HEK293 (cell line): ENCODE measurements at regions not wholly inside any gene's neighbourhood (a gene's known extent, or its start where the extent isn't known, plus 50 kb on each side); places are given as distances from the start of the nearest gene placed in this dataset.

Experiments
- CTCF ChIA-PET: fragments of 350-600 bp; formaldehyde crosslinking; extraction: SDS; loops from one replicate; lab custom pipeline; 2021; ENCODE audit warnings: antibody characterized with exemption; lab: Yijun Ruan, JAX
- POLR2A ChIA-PET: fragments of 300-600 bp; formaldehyde crosslinking; extraction: SDS; loops from one replicate; lab custom pipeline; 2020; ENCODE audit warnings: antibody characterized with exemption, inconsistent platforms; lab: Yijun Ruan, JAX
- H3K27ac ChIP-seq: fragments of 200-500 bp; sonication (Bioruptor generic); 2 replicates; pipeline ENCODE4 v1.5.1; 2014; ENCODE audit warnings: low read depth, low read length, control low read depth, inconsistent platforms; ENCODE audit errors: extremely low read depth
- H3K36me3 ChIP-seq, 2 experiments: fragments of 200-500 bp in 1 of 2; sonication (Bioruptor generic) in 1 of 2; 1 replicate in 1 of 2; 2 replicates in 1 of 2; pipeline ENCODE4 v1.5.1; 2014 to 2017; ENCODE audit warnings: inconsistent platforms in 2 of 2, low read length in 2 of 2; ENCODE audit not compliant: control insufficient read depth in 2 of 2, insufficient read depth in 1 of 2
- H3K4me1 ChIP-seq: fragments of 200-500 bp; sonication (Bioruptor generic); 2 replicates; pipeline ENCODE4 v1.5.1; 2014; ENCODE audit warnings: mild to moderate bottlenecking, low read length, inconsistent platforms; ENCODE audit not compliant: control insufficient read depth, insufficient read depth
- H3K4me3 ChIP-seq: 2 replicates; pipeline ENCODE4 v1.5.1; 2011; ENCODE audit warnings: low read depth, mild to moderate bottlenecking, control low read depth, low read length, moderate library complexity
- H3K9me3 ChIP-seq: fragments of 200-500 bp; sonication (Bioruptor generic); 2 replicates; pipeline ENCODE4 v1.5.1; 2014; ENCODE audit warnings: low read depth, low read length, inconsistent platforms; ENCODE audit not compliant: control insufficient read depth, insufficient read depth
- GFI1B ChIP-seq: fragments of 450-650 bp; formaldehyde crosslinking; IDR thresholded peaks from 2 replicates; pipeline ENCODE4 v1.5.1; 2016; ENCODE audit warnings: missing biosample characterization, missing genetic modification characterization
- KLF1 ChIP-seq: fragments of 450-650 bp; formaldehyde crosslinking; IDR thresholded peaks from 2 replicates; pipeline ENCODE4 v1.5.1; 2016; ENCODE audit warnings: missing biosample characterization, missing genetic modification characterization
- ZBTB48 ChIP-seq: fragments of 450-650 bp; formaldehyde crosslinking; IDR thresholded peaks from 2 replicates; pipeline ENCODE4 v1.5.1; 2016; ENCODE audit warnings: missing biosample characterization, missing genetic modification characterization
- ZFP69B ChIP-seq: fragments of 450-650 bp; formaldehyde crosslinking; IDR thresholded peaks from 2 replicates; pipeline ENCODE4 v1.5.1; 2016; ENCODE audit warnings: missing biosample characterization, missing genetic modification characterization
- ZNF221 ChIP-seq: fragments of 450-650 bp; formaldehyde crosslinking; IDR thresholded peaks from 2 replicates; pipeline ENCODE4 v1.5.1; 2017; ENCODE audit warnings: missing biosample characterization, missing genetic modification characterization, borderline replicate concordance
- ZNF311 ChIP-seq: fragments of 450-650 bp; formaldehyde crosslinking; IDR thresholded peaks from 2 replicates; pipeline ENCODE4 v1.5.1; 2017; ENCODE audit warnings: missing biosample characterization, missing genetic modification characterization, borderline replicate concordance
- ZNF37A ChIP-seq: fragments of 450-650 bp; IDR thresholded peaks from 2 replicates; pipeline ENCODE4 v1.5.1; 2018; ENCODE audit warnings: missing biosample characterization, missing genetic modification characterization
- ZNF416 ChIP-seq: fragments of 450-650 bp; formaldehyde crosslinking; IDR thresholded peaks from 2 replicates; pipeline ENCODE4 v1.5.1; 2016; ENCODE audit warnings: missing biosample characterization, missing genetic modification characterization
- ZNF488 ChIP-seq: fragments of 450-650 bp; formaldehyde crosslinking; IDR thresholded peaks from 2 replicates; pipeline ENCODE4 v1.5.1; 2016; ENCODE audit warnings: missing biosample characterization, missing genetic modification characterization
- ZNF513 ChIP-seq: fragments of 450-650 bp; IDR thresholded peaks from 2 replicates; pipeline ENCODE4 v1.5.1; 2018; ENCODE audit warnings: missing biosample characterization, missing genetic modification characterization
- ZNF514 ChIP-seq: fragments of 450-650 bp; formaldehyde crosslinking; IDR thresholded peaks from 2 replicates; pipeline ENCODE4 v1.5.1; 2016; ENCODE audit warnings: missing biosample characterization, missing genetic modification characterization
- ZNF530 ChIP-seq: fragments of 450-650 bp; formaldehyde crosslinking; IDR thresholded peaks from 2 replicates; pipeline ENCODE4 v1.5.1; 2016; ENCODE audit warnings: low read depth, missing biosample characterization, missing genetic modification characterization
- ZNF561 ChIP-seq: fragments of 450-650 bp; IDR thresholded peaks from 2 replicates; pipeline ENCODE4 v1.5.1; 2018; ENCODE audit warnings: missing biosample characterization, missing genetic modification characterization, borderline replicate concordance
- ZNF629 ChIP-seq: fragments of 450-650 bp; formaldehyde crosslinking; IDR thresholded peaks from 2 replicates; pipeline ENCODE4 v1.5.1; 2017; ENCODE audit warnings: missing biosample characterization, missing genetic modification characterization
- ZNF692 ChIP-seq: fragments of 450-650 bp; formaldehyde crosslinking; IDR thresholded peaks from 2 replicates; pipeline ENCODE4 v1.5.1; 2016; ENCODE audit warnings: missing biosample characterization, missing genetic modification characterization
- ZNF791 ChIP-seq: fragments of 450-650 bp; formaldehyde crosslinking; IDR thresholded peaks from 2 replicates; pipeline ENCODE4 v1.5.1; 2016; ENCODE audit warnings: missing biosample characterization, missing genetic modification characterization
- TF ChIP-seq, protein P1 (sequence below): fragments of 450-650 bp; formaldehyde crosslinking; IDR thresholded peaks from 2 replicates; pipeline ENCODE4 v1.5.1; 2016; ENCODE audit warnings: missing biosample characterization, missing genetic modification characterization
- TF ChIP-seq, protein P2 (sequence below): fragments of 450-650 bp; formaldehyde crosslinking; IDR thresholded peaks from 2 replicates; pipeline ENCODE4 v1.5.1; 2017; ENCODE audit warnings: missing biosample characterization, missing genetic modification characterization
- TF ChIP-seq, protein P3 (sequence below): sonication (generic); formaldehyde crosslinking; IDR thresholded peaks from 2 replicates; pipeline ENCODE4 v1.8.1; 2022; ENCODE audit warnings: mild to moderate bottlenecking, moderate library complexity, missing genetic modification reagents

DNA sequence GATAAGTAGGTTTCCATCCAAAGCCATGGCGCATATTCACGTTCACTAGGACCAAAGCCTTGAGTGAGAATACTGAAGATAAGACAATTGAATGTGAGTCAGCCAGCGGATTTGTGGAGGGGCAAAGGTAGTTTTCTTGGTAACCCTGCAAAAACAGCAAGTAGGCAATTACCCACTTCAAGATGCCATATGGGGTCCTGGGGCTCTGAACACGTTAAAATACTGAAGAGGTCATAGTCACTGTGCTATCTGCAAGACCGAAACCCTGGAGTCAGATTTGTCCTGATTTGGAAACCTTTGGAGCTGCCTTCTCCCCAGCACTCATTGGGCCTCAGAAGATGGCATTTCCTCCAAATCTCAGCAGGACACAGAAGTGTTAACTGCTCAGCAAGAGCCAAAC, 646.9 kb upstream of the LMCD1 start:
- ChIA-PET POLR2A (no interaction called here), CTCF (no interaction called here)
- TF ChIP-seq, protein P1, sequence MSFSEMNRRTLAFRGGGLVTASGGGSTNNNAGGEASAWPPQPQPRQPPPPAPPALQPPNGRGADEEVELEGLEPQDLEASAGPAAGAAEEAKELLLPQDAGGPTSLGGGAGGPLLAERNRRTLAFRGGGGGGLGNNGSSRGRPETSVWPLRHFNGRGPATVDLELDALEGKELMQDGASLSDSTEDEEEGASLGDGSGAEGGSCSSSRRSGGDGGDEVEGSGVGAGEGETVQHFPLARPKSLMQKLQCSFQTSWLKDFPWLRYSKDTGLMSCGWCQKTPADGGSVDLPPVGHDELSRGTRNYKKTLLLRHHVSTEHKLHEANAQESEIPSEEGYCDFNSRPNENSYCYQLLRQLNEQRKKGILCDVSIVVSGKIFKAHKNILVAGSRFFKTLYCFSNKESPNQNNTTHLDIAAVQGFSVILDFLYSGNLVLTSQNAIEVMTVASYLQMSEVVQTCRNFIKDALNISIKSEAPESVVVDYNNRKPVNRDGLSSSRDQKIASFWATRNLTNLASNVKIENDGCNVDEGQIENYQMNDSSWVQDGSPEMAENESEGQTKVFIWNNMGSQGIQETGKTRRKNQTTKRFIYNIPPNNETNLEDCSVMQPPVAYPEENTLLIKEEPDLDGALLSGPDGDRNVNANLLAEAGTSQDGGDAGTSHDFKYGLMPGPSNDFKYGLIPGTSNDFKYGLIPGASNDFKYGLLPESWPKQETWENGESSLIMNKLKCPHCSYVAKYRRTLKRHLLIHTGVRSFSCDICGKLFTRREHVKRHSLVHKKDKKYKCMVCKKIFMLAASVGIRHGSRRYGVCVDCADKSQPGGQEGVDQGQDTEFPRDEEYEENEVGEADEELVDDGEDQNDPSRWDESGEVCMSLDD (tag by site-specific recombination), result no peak
- TF ChIP-seq ZNF221 (tag by site-specific recombination) (no peak), ZNF37A (tag by site-specific recombination) (no peak), ZNF530 (tag by site-specific recombination) (no peak), GFI1B (no peak), ZNF629 (tag by site-specific recombination) (no peak), ZNF561 (tag by site-specific recombination) (no peak), KLF1 (tag by site-specific recombination) (no peak), ZNF513 (tag by site-specific recombination) (no peak), ZNF416 (tag by site-specific recombination) (no peak), ZFP69B (tag by site-specific recombination) (no peak), ZNF692 (tag by site-specific recombination) (no peak), ZNF488 (tag by site-specific recombination) (no peak), ZNF514 (tag by site-specific recombination) (no peak), ZNF791 (no peak), ZBTB48 (tag by site-specific recombination) (no peak), ZNF311 (no peak)
- TF ChIP-seq, protein P2, sequence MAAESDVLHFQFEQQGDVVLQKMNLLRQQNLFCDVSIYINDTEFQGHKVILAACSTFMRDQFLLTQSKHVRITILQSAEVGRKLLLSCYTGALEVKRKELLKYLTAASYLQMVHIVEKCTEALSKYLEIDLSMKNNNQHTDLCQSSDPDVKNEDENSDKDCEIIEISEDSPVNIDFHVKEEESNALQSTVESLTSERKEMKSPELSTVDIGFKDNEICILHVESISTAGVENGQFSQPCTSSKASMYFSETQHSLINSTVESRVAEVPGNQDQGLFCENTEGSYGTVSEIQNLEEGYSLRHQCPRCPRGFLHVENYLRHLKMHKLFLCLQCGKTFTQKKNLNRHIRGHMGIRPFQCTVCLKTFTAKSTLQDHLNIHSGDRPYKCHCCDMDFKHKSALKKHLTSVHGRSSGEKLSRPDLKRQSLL, result no peak
- TF ChIP-seq, protein P3, sequence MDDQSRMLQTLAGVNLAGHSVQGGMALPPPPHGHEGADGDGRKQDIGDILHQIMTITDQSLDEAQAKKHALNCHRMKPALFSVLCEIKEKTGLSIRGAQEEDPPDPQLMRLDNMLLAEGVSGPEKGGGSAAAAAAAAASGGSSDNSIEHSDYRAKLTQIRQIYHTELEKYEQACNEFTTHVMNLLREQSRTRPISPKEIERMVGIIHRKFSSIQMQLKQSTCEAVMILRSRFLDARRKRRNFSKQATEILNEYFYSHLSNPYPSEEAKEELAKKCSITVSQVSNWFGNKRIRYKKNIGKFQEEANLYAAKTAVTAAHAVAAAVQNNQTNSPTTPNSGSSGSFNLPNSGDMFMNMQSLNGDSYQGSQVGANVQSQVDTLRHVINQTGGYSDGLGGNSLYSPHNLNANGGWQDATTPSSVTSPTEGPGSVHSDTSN, result no peak
- H3K9me3 ChIP-seq, result no peaks in the 10 kb centered on the region
- H3K4me1 ChIP-seq, result no peaks in the 10 kb centered on the region
- no peak overlapping the region for H3K27ac ChIP-seq
- H3K4me3 ChIP-seq, result no peak overlapping the region
- no peaks in the 10 kb centered on the region for H3K36me3 ChIP-seq
